Fibroblast of lung (primary cell): ENCODE measurements at regions not wholly inside any gene's neighbourhood (a gene's known extent, or its start where the extent isn't known, plus 50 kb on each side); places are given as distances from the start of the nearest gene placed in this dataset.

Source experiments
- DNase-seq, 2 donors: peaks; one replicate each; pipeline versions ENCODE4 v3.0.0 to v3.0.0-alpha.2; 2010; ENCODE audit warnings: low read depth in 2 of 2
- H2AFZ ChIP-seq: 2 replicates; pipeline ENCODE4 v1.5.1; 2012; ENCODE audit warnings: low read length, control low read depth, inconsistent platforms
- H3K27ac ChIP-seq: 2 replicates; pipeline ENCODE4 v1.5.1; 2011; ENCODE audit warnings: low read length, control low read depth; ENCODE audit not compliant: insufficient read depth
- H3K27me3 ChIP-seq: 2 replicates; pipeline ENCODE4 v1.5.1; 2011; ENCODE audit warnings: mild to moderate bottlenecking, low read length; ENCODE audit not compliant: control insufficient read depth, insufficient read depth
- H3K36me3 ChIP-seq: 2 replicates; pipeline ENCODE4 v1.5.1; 2011; ENCODE audit warnings: low read length; ENCODE audit not compliant: control insufficient read depth, insufficient read depth
- H3K4me1 ChIP-seq: 2 replicates; pipeline ENCODE4 v1.5.1; 2011; ENCODE audit warnings: low read length; ENCODE audit not compliant: control insufficient read depth, insufficient read depth; ENCODE audit errors: extremely low read depth
- H3K4me2 ChIP-seq: 2 replicates; pipeline ENCODE4 v1.5.1; 2011; ENCODE audit warnings: low read length, control low read depth; ENCODE audit not compliant: insufficient read depth; ENCODE audit errors: extremely low read depth
- H3K4me3 ChIP-seq, 4 experiments: fragments of 200-600 bp in 1 of 4; sonication (generic) in 1 of 4; replicated peaks in 1 of 4; 2 replicates each; pipeline ENCODE4 v1.5.1; 2011 to 2016; ENCODE audit warnings: low read length in 4 of 4, low read depth in 3 of 4, mild to moderate bottlenecking in 3 of 4, control low read depth in 2 of 4, inconsistent platforms in 1 of 4, mixed read lengths in 1 of 4; ENCODE audit not compliant: insufficient read depth in 1 of 4; ENCODE audit errors: control extremely low read depth in 1 of 4
- H3K79me2 ChIP-seq: 2 replicates; pipeline ENCODE4 v1.5.1; 2012; ENCODE audit warnings: mild to moderate bottlenecking, low read length, inconsistent platforms; ENCODE audit not compliant: control insufficient read depth, insufficient read depth
- H3K9ac ChIP-seq: 2 replicates; pipeline ENCODE4 v1.5.1; 2011; ENCODE audit warnings: mild to moderate bottlenecking, low read length, control low read depth; ENCODE audit not compliant: insufficient read depth
- H3K9me3 ChIP-seq: 2 replicates; pipeline ENCODE4 v1.5.1; 2012; ENCODE audit warnings: low read depth, low read length; ENCODE audit not compliant: control insufficient read depth, insufficient read depth
- H4K20me1 ChIP-seq: 2 replicates; pipeline ENCODE4 v1.5.1; 2011; ENCODE audit warnings: low read length; ENCODE audit not compliant: control insufficient read depth, insufficient read depth; ENCODE audit errors: extremely low read depth
- EZH2 ChIP-seq: IDR thresholded peaks from 2 replicates; pipeline ENCODE4 v1.5.1; 2012; ENCODE audit warnings: low read length, control low read depth, mild to moderate bottlenecking; ENCODE audit errors: missing control alignments
- TF ChIP-seq, protein P1 (sequence below), 2 donors: IDR thresholded peaks in 1 of 2; conservative IDR thresholded peaks in 1 of 2; 1 replicate in 1 of 2; 2 replicates in 1 of 2; pipeline ENCODE4 v1.5.1; 2011 to 2012; ENCODE audit warnings: low read length in 2 of 2, control low read depth in 1 of 2, inconsistent platforms in 1 of 2, low read depth in 1 of 2, mild to moderate bottlenecking in 1 of 2

DNA sequence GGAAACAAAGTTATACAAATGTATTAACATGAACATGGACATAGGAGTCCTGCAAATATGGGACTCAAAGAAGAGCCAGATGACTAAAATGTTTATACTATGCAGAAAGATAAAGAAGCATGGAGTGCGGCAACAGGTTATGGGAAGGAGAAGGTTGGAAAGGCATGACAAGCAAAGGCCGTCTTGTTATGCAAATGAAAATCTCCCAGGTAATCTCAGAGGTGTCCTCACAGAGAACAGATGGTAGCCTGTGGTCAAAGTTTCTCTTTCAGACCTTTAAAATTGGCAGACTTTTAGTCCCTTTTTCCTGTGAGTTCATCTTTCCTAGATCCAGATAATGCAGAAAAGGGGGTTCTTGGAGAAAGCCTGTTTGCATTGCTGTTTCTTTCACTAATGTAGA is 116.4 kb upstream of the BEND4 start:
- Histone ChIP-seq H4K20me1 (no peaks in the 10 kb centered on the region), H3K9ac (no peak overlapping the region), H3K9me3 (no peaks in the 10 kb centered on the region), H3K36me3 (no peaks in the 10 kb centered on the region), H3K79me2 (no peaks in the 10 kb centered on the region), H3K27ac (no peak overlapping the region), H3K4me3 (no peak overlapping the region), H2AFZ (no peak overlapping the region), H3K4me1 (no peaks in the 10 kb centered on the region), H3K27me3 (no peaks in the 10 kb centered on the region), H3K4me2 (no peak overlapping the region)
- DNase-seq: no peak
- no peak for TF ChIP-seq EZH2
- TF ChIP-seq, protein P1, sequence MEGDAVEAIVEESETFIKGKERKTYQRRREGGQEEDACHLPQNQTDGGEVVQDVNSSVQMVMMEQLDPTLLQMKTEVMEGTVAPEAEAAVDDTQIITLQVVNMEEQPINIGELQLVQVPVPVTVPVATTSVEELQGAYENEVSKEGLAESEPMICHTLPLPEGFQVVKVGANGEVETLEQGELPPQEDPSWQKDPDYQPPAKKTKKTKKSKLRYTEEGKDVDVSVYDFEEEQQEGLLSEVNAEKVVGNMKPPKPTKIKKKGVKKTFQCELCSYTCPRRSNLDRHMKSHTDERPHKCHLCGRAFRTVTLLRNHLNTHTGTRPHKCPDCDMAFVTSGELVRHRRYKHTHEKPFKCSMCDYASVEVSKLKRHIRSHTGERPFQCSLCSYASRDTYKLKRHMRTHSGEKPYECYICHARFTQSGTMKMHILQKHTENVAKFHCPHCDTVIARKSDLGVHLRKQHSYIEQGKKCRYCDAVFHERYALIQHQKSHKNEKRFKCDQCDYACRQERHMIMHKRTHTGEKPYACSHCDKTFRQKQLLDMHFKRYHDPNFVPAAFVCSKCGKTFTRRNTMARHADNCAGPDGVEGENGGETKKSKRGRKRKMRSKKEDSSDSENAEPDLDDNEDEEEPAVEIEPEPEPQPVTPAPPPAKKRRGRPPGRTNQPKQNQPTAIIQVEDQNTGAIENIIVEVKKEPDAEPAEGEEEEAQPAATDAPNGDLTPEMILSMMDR (conservative IDR thresholded peaks at IDR 0.05 in 1 of 2, IDR thresholded peaks at IDR 0.05 in 1 of 2; ENCODE audit: low read depth in 1 of 2, low read length in 2 of 2): no peak

DNA sequence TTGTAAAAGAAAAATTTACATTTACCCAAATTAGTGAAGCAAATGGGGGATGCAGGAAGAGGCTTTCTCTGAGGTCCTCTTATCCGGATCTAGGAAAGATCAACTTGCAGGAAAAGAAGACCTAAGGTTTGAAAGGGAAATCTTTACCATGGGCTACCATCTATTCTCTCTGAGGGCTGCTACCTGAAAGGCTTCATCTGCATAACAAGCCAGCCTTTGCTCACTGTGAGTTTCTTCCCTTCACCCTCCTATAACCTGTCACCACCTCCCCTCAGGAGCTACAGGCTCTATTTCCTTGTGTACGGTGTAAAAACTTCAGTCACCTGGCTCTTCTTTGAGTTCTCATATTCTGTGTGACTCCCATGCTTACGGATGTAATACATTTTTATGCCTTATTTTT is 118.6 kb upstream of the BEND4 start:
- H3K27me3 ChIP-seq: no peaks in the 10 kb centered on the region
- peaks cover 1% of the 10 kb centered on the region for H4K20me1 ChIP-seq
- no peak overlapping the region for H3K9ac ChIP-seq
- no peaks in the 10 kb centered on the region for H3K4me1 ChIP-seq
- no peaks in the 10 kb centered on the region for H3K79me2 ChIP-seq
- H2AFZ ChIP-seq: no peak overlapping the region
- TF ChIP-seq EZH2: no peak
- TF ChIP-seq, protein P1 (conservative IDR thresholded peaks at IDR 0.05 in 1 of 2, IDR thresholded peaks at IDR 0.05 in 1 of 2; ENCODE audit: low read depth in 1 of 2, low read length in 2 of 2): no peak
- no peaks in the 10 kb centered on the region for H3K9me3 ChIP-seq
- no peak for DNase-seq
- H3K36me3 ChIP-seq: no peaks in the 10 kb centered on the region
- no peak overlapping the region for H3K4me2 ChIP-seq
- no peak overlapping the region for H3K4me3 ChIP-seq
- H3K27ac ChIP-seq: no peak overlapping the region

DNA sequence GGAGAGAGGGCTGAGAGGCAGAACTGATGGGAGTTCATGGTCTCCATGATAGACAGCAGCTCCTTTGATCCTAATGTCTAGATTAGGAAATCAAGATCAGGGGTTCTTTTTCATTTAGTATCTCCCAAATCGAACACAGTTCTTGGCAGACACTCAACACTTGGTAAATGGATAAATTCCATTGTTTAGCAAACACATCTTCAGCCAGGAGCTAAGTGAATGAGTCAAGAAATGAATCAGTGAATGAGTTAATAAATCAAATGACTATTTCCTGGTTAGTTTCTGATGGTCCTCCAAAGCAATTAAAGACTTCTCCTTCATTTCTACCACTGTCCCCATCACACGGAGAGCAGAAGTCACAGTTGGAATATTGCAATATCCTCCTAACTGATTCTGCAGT is 120.0 kb upstream of the SHISA3 start:
- no peak overlapping the region for H3K27ac ChIP-seq
- H3K9ac ChIP-seq: no peak overlapping the region
- no peak overlapping the region for H3K4me2 ChIP-seq
- no peaks in the 10 kb centered on the region for H3K4me1 ChIP-seq
- no peaks in the 10 kb centered on the region for H3K36me3 ChIP-seq
- H2AFZ ChIP-seq: no peak overlapping the region
- H4K20me1 ChIP-seq: peaks cover 1% of the 10 kb centered on the region
- H3K79me2 ChIP-seq: no peaks in the 10 kb centered on the region
- H3K9me3 ChIP-seq: no peaks in the 10 kb centered on the region
- no peaks in the 10 kb centered on the region for H3K27me3 ChIP-seq
- H3K4me3 ChIP-seq: no peak overlapping the region
- peak in 1 of 2 donors; percentile 8 for DNase-seq
- TF ChIP-seq, protein P1 (conservative IDR thresholded peaks at IDR 0.05 in 1 of 2, IDR thresholded peaks at IDR 0.05 in 1 of 2; ENCODE audit: low read depth in 1 of 2, low read length in 2 of 2): no peak
- no peak for TF ChIP-seq EZH2
